HG03280 (cell line): ENCODE measurements at regions not wholly inside any gene's neighbourhood (a gene's known extent, or its start where the extent isn't known, plus 50 kb on each side); places are given as distances from the start of the nearest gene placed in this dataset.

Experiments used
- ATAC-seq: cut with Tn5 transposase; IDR thresholded peaks from one replicate; pipeline ENCODE4 v1.9.1; 2021; ENCODE audit warnings: mild to moderate bottlenecking, moderate library complexity; ENCODE audit not compliant: unreplicated experiment

DNA sequence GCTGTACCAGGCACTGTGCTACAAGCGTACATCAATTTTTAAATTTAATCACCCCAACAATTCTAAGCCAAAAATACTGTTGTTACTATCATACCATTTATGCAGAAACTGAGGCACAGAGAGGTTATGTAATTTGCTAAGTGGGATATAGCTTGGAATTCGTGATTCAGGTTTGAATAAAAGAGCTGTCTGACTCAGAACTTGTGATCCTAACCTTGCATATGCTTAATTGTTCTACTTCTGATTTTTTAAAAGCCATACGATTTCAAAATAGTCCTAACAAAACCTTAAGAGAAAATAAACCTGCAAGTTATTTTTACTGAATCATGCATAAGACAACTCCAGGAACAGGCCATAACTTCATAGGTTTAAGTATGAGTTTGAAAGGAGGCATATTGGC lies 498.0 kb upstream of the CFAP20DC start:
- no peak for ATAC-seq

DNA sequence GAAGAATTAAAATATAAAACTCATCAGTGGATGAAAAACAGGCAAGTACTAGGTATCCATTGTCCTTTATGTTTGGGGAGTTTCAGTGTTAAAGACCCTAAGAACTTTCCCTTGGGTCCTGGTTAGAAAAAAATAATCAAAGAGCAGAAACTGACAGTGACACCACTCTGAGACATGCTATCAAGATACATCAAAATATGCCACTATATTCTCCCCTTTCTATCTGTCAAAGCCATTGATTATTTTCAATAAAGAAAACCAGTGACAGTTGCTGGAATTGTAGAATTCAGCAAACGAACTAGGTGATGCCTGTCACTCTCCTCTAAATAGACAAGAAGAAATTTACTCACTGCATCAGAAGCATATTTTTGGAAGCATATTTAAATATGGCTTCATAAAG lies 496.7 kb upstream of the CFAP20DC start:
- ATAC-seq: no peak

DNA sequence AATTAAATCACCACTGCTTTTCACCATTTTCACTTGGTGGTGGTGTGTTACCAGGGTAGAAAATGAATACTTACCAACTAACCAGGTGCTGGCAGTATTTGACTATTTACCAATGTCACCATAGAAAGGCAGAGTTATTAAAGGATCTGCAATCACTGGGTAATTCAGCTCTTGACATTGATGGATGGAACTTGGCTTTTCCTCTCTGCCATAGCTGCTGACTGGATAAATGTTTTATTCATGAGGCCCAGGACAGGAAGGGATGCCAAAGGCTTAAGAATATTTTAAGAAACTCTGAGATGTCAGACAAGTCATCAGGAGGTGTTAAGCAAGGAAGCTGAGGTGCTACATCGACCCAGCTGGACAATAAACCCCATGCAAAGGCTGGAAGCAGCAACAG lies 495.5 kb upstream of the CFAP20DC start:
- ATAC-seq: no peak

DNA sequence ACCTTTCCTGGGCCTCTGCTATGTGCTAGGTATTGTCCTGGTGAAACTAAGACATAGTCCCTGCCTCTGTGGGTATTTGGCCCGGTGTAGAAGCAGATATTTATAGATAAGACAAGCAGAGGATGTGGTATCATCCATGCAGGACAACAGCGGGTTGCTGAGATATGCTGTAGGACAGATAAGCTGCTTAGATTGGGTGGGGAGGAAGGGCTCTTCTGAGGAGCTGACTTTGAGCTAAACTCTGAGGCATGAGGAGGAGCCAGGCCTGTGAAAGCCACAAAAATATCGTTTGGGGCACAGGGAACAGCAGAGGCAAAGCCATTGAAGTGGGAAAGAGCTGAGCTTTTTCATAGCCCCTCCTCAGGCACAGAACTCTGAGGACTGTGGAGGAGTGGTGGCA lies 492.5 kb upstream of the CFAP20DC start:
- ATAC-seq: no peak

DNA sequence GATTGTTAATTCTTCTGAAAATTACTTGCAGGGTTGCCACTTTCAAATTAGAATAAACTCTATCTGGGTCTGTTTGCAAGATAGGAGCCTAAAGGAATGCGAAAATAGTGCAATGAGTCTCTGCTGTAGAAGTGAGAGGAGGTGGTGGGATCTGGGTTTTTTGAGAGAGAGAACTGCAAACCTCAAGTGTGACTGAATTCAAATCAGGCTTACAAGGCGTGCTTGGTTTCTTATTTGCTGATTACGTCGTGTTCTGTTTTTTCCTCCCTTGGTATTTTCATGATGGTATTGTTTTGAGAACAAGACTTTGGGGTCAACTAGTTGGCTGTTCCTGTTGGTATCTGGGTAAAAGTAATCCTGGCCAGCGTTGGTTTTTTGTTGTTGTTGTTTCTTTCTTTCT lies 490.9 kb upstream of the CFAP20DC start:
- peak; percentile 90 for ATAC-seq

DNA sequence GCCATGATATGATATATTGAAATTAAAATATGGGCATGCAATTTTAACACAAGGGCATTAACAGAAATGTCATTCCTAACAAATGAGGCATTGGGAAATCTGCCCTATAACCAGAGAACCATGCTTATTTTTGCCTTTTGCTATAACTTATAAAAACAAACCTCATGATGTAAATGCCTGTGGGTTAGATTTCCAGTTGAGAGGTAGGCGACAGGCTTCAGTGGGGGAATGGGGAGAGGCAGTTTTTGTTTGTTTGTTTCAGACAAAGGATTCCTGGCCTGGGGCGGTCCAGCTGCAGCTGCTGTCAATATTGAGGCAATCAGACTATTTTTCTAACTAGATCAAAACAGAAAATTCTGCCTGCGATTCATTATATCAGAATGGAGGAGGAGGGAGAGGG lies 490.4 kb upstream of the CFAP20DC start:
- no peak for ATAC-seq

DNA sequence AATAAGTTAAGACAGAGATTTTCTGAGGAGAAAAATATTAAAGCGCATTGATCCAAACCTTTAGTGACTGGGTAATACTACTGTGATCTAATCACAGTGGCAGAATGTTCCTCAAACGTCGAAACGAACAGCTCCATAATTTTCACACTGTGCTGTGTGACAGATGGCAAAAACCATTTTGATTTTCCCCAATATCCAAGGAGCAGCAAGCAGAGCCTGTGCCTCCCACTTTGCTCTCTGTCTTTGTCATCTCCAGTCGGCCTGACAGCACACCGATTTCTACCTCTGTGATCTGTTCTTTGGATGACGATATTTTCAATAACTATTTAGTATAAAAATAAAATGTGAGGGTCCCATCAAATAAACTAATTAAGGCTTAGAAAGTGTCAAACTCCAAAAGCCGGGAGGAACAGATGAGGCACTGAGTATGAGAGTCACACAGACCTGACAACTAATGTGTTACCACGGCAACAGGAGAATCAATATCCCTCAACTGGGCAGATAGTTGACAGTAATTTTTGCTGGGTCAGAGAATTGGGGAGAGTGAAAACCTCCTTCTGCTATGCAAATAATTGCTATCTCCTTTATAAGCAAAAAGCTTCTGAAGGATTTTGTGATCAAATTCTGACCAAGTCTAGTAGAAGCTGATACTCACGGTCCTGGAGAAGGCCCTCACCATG lies 489.1 kb upstream of the CFAP20DC start:
- no peak for ATAC-seq

DNA sequence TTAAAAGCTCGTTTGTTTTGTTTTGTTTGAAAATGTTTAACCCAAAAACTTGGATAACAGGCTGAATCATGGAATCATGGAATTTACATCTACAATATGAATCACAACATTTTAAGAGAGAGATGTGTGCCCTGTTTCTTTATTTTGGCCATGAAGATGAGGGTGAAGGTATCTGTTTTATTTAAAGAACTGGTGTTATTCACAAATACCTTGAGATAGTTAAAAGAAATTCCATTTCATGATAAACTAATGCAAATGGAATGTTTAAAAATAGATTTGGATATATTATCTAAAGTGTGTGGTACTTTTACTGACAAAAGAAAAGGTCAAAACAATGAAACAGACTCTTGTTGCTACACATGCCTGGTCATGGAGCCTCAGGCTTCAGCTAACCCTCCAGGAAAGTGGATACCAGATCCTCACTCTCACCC lies 486.0 kb upstream of the CFAP20DC start:
- no peak for ATAC-seq

DNA sequence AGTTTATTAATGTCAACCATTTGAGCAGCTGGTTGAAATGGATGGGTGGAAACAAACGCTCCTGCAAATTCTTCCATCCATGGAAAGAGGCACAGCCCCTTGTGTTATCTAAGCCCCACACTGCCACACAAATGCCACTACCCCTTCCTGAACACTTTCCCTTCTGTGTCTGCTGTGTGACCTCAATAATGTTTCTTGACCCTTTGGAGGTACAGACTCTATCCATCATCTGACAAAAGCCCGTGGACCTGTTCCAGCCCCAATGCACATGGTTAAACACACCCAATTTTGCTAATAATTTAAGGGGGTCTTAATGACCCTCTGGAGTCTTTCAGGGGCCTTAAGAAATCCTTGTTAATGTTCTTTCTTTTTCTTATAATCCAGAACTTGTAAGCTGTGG lies 482.2 kb upstream of the CFAP20DC start:
- ATAC-seq: no peak

DNA sequence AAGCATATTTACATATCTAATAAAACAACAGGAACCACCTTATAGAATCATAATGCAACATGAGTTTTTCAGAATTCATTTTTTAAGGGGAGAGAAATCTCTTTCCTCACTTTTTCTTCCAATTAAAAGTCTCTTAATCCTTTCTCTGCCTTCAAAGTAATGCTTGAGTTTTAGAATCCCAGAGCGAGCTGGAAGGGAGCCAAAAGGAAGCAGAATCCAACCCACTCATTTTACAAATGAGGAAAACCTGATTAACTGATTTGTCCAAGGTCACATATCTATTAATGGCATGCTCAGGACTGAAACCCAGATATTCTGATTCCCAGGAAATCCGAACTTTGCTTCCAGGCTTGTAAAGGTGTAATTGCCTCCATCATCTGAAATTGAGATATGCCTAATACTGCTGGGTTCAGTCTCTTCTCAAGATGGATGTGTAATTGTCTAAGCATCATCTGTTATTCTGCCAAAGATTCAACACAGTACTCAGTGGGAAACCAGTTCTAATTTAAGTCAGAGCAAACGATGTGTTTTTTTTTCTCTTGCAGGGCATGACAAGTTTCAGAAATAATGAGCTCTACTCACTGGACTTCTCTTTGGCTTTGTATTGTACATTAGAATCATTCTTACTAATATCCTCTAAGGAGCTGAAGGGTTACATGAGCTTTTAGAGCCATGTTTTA lies 481.4 kb upstream of the CFAP20DC start:
- no peak for ATAC-seq

DNA sequence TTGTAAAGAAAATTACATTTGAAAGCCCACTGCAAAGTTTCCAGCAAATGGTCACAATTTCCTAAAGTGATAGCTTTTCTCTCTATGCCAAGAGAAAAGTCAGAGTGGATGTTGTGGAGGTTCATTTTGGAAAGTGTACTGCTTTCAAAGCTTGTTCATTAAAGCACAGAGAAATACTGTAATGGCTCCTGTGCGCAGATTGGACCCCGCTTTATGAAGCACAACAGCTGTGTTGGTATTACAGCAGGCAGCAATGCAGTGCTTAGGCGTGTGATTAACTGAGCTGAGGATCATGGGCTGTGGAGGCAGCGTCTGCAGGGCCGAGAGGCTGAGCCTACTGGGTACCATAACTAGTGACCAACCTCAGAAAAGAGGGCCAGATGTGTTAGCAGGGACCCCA lies 478.4 kb upstream of the CFAP20DC start:
- ATAC-seq: no peak

DNA sequence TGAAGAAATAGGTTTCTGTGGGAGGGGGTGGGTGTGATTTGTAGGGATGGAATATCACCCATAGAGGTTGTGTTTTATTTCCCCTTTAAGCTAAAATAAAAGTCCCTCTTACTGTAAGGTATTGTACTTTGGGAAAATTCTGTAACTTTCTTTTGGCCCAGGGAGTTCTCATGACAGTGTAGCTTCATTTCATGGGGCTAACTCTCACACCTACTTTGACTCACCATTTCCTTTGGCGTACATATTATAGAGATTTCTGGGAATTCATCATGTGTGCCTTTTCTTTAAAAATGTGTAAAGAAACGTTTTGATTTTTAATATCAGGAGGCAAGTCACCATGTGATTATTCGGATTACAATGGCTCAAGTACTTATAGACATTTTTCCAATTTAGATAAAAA lies 477.7 kb upstream of the CFAP20DC start:
- no peak for ATAC-seq

DNA sequence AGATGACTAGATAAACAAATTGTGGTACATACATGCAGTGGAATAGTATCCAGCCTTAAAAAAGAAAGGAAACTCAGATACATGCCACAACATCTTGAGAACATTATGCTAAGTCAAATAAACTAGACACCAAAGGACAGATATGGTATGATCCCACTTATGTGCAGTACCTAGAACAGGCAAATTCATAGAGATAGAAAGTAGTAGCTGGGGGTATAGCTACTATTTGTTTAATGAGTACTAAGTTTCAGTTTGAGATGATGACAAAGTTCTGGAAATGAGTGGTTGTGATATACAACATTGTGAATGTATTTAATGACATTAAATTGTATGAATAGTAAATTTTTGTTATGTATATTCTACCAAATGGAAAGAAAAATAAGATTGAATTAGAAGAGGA lies 477.2 kb upstream of the CFAP20DC start:
- ATAC-seq: no peak

DNA sequence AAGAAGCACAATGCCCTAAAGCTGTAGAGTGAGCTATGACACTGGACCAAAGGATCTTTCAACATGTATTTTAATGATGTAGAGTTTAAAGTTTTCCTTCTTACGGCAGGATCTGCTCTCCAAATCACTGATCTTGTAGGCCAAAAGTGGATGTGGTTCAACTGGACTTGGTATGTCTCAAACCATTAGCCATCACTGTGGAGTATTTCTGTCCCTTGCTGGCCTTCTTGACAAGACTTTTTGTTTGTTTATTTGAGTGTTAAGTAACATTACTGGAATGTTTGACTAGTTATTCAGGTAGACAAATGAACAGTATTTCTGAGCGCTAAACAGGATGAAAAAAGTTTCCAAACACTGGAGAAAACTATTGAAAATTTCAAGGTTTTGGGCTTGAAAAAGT lies 472.7 kb upstream of the CFAP20DC start:
- no peak for ATAC-seq

DNA sequence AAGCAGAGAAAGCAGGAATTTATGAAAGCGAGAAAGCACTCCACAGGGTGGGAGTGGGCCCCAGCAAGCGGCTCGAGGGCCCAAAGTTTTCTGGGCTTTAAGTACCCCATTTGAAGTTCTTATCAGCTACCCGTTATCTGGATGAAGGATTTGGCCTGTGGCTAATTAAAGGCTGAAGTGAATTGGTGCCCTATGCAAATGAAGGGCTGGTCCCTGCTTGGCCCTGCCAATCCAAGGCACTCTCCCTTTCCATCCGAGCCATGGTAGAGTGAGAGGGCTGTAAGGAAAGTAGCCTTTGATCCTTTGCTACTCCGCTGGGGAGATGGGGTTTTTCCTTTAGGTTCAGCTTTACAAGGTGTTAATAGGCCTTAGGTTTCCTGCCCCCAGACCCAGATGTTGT lies 469.3 kb upstream of the CFAP20DC start:
- ATAC-seq: no peak

DNA sequence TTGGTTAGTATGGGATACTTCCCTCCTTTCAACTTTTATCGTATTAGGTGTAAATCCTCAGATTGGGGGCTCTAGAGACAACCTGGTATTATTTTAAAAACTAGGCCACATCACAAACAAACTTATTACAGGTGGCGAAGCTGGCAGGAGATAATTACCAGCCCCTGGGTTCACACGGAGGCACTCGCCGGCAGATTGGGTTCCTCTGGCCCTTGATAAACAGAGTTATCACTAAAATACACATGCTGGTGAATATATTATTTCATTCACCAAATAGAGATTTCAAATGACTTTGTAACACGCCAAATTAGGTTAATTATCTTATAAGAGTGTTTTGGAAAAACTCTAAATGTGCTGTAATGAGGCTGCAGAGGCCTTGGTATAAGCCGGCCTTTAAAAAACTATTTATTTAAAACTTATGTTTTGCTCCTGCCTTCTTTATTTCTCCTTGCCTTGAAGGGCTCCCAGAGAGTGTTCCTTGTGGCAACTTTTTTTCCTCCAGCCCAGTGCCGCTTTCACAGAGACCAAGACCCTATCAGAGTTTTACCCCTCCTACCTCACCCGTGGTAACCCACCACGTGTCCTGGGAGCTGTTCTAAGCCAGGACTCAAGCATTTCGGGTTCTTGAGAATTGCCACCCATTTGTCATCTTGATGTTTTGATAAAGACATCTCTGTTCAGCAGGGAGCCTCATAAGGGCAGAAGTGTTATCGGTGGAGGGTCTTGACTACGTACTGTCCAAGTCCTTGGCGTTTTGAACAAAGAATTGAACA lies 468.6 kb upstream of the CFAP20DC start:
- no peak for ATAC-seq

DNA sequence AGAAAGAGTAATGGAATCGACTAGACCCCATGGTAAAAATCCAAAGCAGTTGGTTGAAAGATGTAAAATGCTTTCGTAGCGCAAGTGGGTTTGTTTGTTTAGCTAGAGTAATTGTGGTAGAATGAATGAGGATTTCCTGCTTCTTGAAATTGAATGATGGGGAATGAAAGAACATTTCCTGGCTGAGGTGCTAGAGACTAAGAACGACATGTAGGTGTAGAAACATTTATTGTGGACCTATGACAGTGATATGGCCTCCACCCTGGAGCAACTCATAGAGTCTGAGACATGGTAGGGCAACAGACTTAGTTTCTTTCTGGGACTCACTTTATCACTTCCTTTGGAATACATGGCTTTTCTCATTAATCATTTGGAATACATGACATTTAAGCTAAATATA lies 467.6 kb upstream of the CFAP20DC start:
- ATAC-seq: no peak

DNA sequence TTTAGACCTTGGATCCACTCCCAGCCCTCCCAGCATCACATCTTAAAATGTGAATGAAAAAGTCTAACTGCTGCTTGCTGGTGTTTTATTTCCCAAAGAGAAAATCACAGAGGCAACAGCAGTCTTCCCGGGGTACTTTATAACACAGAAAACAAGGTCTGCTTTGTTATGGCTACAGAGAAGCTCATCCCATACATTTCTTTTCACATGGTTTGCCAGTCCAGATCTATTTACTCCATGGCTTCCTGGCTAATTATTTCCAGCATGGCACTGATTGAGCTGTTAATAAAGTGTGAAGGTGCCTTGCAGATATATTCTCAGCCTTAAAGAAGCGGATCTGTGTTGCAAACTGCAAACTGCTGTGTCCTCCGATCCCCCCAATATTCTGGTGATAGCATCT lies 466.1 kb upstream of the CFAP20DC start:
- ATAC-seq: no peak

DNA sequence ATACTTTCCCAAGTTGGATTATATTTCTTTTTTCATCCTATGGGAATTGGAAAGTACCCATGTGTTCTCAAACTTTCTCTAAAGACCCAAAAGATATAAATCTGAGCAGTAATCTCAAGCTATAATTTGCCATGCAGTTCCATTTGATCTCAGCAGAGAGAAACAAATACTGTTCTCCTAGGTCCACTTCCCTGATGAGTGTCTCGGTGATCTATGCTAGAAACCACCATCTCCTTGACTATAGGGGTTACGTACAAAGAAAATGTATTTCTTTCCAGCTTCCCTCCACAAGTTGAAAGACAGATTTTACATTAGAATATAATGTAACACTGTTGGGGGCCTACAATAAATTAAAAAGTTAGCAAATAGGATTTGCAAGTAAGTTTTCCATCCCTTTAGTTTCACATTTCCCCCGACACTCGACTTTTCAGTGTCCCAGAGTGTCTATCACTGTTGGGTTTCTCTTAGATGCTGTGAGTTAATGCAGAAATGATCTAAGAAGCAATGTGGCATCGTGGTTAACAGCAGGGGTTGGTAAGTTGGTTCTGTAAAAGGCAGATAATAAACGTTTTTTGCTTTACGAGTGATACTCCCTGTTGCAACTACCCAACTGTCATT lies 465.1 kb upstream of the CFAP20DC start:
- no peak for ATAC-seq

DNA sequence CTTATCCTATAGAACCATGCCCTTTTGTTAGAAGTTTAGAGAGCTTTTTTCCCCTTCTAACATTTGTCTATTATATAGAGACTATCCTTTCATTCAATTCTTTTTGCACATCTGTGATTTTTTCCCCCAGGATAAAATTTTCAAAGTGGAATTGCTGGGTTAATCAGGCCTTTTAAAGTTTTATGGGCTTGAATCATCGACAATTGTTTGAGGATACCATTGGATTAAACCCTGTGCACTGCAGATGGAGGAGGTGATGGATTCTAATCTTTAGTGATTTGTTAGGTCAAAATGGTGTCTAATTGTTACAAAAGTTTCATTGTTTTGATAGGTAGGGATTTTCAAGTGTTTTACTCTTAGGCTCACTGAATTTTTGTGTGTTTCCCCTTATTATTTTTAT lies 463.7 kb upstream of the CFAP20DC start:
- no peak for ATAC-seq

DNA sequence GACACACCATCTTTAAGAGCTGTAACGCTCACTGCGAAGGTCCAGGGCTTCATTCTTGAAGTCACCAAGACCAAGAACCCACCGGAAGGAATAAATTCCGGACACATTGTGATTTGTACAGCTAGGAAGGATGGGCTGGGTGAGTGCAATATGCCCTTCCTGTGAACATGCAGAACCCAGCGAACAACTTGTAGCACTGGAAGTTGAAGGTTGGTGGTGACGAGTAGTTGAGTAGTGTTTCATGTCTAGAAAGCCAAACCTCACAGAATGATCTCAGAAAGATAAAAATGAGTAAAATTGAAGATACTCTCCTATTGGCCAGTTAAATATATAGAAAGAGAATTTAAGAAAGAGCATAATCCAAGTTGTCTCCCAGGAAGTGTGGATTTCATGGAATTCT lies 462.2 kb upstream of the CFAP20DC start:
- no peak for ATAC-seq

DNA sequence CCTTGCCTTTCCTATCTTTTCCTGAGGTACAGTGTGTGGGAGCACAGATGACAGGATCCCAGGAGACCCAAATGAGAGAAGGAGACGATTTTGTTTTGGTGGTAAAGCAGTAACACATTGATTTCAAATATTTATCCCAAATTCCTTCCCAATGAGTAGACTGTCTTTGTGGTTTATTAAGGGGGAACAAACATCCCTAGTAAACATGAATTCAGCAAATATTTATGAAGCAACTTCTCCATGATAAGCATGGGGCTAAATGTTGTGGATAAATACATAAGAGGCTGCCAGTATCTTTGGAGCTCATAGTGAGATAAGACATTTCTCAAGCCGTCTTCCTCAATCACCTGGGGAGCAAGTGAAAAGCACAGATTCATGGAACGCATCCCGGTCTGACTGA lies 460.8 kb upstream of the CFAP20DC start:
- ATAC-seq: no peak
